HEK293 (cell line): ENCODE measurements at regions not wholly inside any gene's neighbourhood (a gene's known extent, or its start where the extent isn't known, plus 50 kb on each side); places are given as distances from the start of the nearest gene placed in this dataset.

Experiments used
- CTCF ChIA-PET: fragments of 350-600 bp; formaldehyde crosslinking; extraction: SDS; loops from one replicate; lab custom pipeline; 2021; ENCODE audit warnings: antibody characterized with exemption; lab: Yijun Ruan, JAX
- POLR2A ChIA-PET: fragments of 300-600 bp; formaldehyde crosslinking; extraction: SDS; loops from one replicate; lab custom pipeline; 2020; ENCODE audit warnings: antibody characterized with exemption, inconsistent platforms; lab: Yijun Ruan, JAX
- H3K27ac ChIP-seq: fragments of 200-500 bp; sonication (Bioruptor generic); 2 replicates; pipeline ENCODE4 v1.5.1; 2014; ENCODE audit warnings: low read depth, low read length, control low read depth, inconsistent platforms; ENCODE audit errors: extremely low read depth
- H3K36me3 ChIP-seq, 2 experiments: fragments of 200-500 bp in 1 of 2; sonication (Bioruptor generic) in 1 of 2; 1 replicate in 1 of 2; 2 replicates in 1 of 2; pipeline ENCODE4 v1.5.1; 2014 to 2017; ENCODE audit warnings: inconsistent platforms in 2 of 2, low read length in 2 of 2; ENCODE audit not compliant: control insufficient read depth in 2 of 2, insufficient read depth in 1 of 2
- H3K4me1 ChIP-seq: fragments of 200-500 bp; sonication (Bioruptor generic); 2 replicates; pipeline ENCODE4 v1.5.1; 2014; ENCODE audit warnings: mild to moderate bottlenecking, low read length, inconsistent platforms; ENCODE audit not compliant: control insufficient read depth, insufficient read depth
- H3K4me3 ChIP-seq: 2 replicates; pipeline ENCODE4 v1.5.1; 2011; ENCODE audit warnings: low read depth, mild to moderate bottlenecking, control low read depth, low read length, moderate library complexity
- H3K9me3 ChIP-seq: fragments of 200-500 bp; sonication (Bioruptor generic); 2 replicates; pipeline ENCODE4 v1.5.1; 2014; ENCODE audit warnings: low read depth, low read length, inconsistent platforms; ENCODE audit not compliant: control insufficient read depth, insufficient read depth
- PRDM10 ChIP-seq: fragments of 450-650 bp; formaldehyde crosslinking; IDR thresholded peaks from 2 replicates; pipeline ENCODE4 v1.5.1; 2016; ENCODE audit warnings: missing biosample characterization, missing genetic modification characterization
- PRDM4 ChIP-seq: fragments of 450-650 bp; formaldehyde crosslinking; IDR thresholded peaks from 2 replicates; pipeline ENCODE4 v1.5.1; 2017; ENCODE audit warnings: missing biosample characterization, missing genetic modification characterization
- SP2 ChIP-seq: fragments of 450-650 bp; formaldehyde crosslinking; IDR thresholded peaks from 2 replicates; pipeline ENCODE4 v1.5.1; 2016; ENCODE audit warnings: missing biosample characterization, missing genetic modification characterization
- ZBTB20 ChIP-seq: fragments of 450-650 bp; formaldehyde crosslinking; IDR thresholded peaks from 2 replicates; pipeline ENCODE4 v1.5.1; 2016; ENCODE audit warnings: missing biosample characterization, missing genetic modification characterization
- ZNF2 ChIP-seq: fragments of 450-650 bp; formaldehyde crosslinking; IDR thresholded peaks from 2 replicates; pipeline ENCODE4 v1.5.1; 2016; ENCODE audit warnings: missing biosample characterization, missing genetic modification characterization
- ZNF223 ChIP-seq: fragments of 450-650 bp; formaldehyde crosslinking; IDR thresholded peaks from 2 replicates; pipeline ENCODE4 v1.5.1; 2016; ENCODE audit warnings: missing biosample characterization, missing genetic modification characterization
- ZNF239 ChIP-seq: fragments of 450-650 bp; formaldehyde crosslinking; IDR thresholded peaks from 2 replicates; pipeline ENCODE4 v1.5.1; 2016; ENCODE audit warnings: missing biosample characterization, missing genetic modification characterization
- ZNF426 ChIP-seq: fragments of 450-650 bp; formaldehyde crosslinking; IDR thresholded peaks from 2 replicates; pipeline ENCODE4 v1.5.1; 2017; ENCODE audit warnings: missing biosample characterization, missing genetic modification characterization, mild to moderate bottlenecking, inconsistent platforms, moderate library complexity
- ZNF544 ChIP-seq: fragments of 450-650 bp; formaldehyde crosslinking; IDR thresholded peaks from 2 replicates; pipeline ENCODE4 v1.5.0; 2017; ENCODE audit warnings: missing biosample characterization, missing genetic modification characterization
- ZNF596 ChIP-seq: fragments of 450-650 bp; IDR thresholded peaks from 2 replicates; pipeline ENCODE4 v1.5.0; 2018; ENCODE audit warnings: missing biosample characterization, mild to moderate bottlenecking, missing genetic modification characterization, moderate library complexity
- ZNF830 ChIP-seq: fragments of 450-650 bp; IDR thresholded peaks from 2 replicates; pipeline ENCODE4 v1.5.0; 2018; ENCODE audit warnings: missing biosample characterization, missing genetic modification characterization, low read depth, mild to moderate bottlenecking, moderate library complexity
- TF ChIP-seq, protein P1 (sequence below): fragments of 450-650 bp; formaldehyde crosslinking; IDR thresholded peaks from 2 replicates; pipeline ENCODE4 v1.5.1; 2016; ENCODE audit warnings: missing biosample characterization, missing genetic modification characterization
- TF ChIP-seq, protein P2 (sequence below): fragments of 450-650 bp; formaldehyde crosslinking; IDR thresholded peaks from 2 replicates; pipeline ENCODE4 v1.5.1; 2017; ENCODE audit warnings: missing biosample characterization, mild to moderate bottlenecking, missing genetic modification characterization, moderate library complexity
- TF ChIP-seq, protein P3 (sequence below): fragments of 450-650 bp; formaldehyde crosslinking; IDR thresholded peaks from 2 replicates; pipeline ENCODE4 v1.5.0; 2017; ENCODE audit warnings: missing biosample characterization, missing genetic modification characterization, borderline replicate concordance

DNA sequence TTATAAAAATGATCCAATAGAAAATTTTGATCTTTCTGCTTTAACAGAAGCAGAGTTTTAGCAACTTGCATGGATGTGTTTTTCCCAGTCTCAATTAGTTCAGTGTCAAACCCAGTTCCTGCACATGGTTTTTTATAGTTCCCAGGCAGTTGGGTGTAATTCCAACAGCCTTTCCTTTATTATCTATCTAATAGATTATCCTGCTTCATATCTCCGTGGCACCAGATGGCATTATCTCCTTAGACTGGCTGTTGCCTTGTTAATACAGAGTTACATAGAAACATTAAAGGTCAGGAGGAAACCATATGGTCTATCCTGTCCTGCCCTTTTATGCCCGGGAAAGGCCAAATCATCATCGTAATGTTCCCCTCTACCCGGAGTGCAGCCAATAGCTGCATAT lies 400.9 kb upstream of the SMIM21 start:
- Histone ChIP-seq H3K4me3 (no peak overlapping the region), H3K36me3 (no peaks in the 10 kb centered on the region), H3K9me3 (no peaks in the 10 kb centered on the region), H3K4me1 (no peaks in the 10 kb centered on the region), H3K27ac (no peak overlapping the region)
- POLR2A ChIA-PET = no interaction called here
- TF ChIP-seq, protein P1, sequence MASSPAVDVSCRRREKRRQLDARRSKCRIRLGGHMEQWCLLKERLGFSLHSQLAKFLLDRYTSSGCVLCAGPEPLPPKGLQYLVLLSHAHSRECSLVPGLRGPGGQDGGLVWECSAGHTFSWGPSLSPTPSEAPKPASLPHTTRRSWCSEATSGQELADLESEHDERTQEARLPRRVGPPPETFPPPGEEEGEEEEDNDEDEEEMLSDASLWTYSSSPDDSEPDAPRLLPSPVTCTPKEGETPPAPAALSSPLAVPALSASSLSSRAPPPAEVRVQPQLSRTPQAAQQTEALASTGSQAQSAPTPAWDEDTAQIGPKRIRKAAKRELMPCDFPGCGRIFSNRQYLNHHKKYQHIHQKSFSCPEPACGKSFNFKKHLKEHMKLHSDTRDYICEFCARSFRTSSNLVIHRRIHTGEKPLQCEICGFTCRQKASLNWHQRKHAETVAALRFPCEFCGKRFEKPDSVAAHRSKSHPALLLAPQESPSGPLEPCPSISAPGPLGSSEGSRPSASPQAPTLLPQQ (tag by site-specific recombination) = no peak
- no peak for TF ChIP-seq ZNF830 (tag by site-specific recombination)
- CTCF ChIA-PET = no interaction called here

DNA sequence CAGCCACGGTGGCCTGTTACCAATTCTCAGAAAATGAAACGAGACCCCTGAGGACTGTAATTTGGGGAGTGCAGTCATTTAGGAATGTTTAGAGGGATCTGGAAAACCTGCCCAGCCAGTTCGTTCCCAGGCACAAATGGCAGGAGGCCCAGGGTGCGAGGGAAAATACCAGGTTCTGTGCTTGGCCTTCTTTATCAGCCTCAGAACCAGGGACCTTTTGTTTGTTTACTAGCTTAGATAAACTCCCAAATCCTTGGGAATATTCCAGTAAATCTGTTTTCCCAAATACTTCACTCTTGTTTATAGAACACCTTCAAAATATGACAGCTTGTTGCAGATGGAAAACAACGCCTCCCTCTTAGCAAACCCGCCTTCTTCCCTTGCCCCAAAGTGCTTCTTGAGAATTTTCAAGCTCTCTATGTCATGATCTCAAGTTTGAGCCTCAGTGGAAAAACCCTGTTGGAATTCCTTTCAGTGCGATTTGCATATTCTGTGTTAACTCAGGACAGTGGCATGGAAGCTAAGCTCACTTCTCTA lies 400.3 kb upstream of the SMIM21 start:
- TF ChIP-seq, protein P2, sequence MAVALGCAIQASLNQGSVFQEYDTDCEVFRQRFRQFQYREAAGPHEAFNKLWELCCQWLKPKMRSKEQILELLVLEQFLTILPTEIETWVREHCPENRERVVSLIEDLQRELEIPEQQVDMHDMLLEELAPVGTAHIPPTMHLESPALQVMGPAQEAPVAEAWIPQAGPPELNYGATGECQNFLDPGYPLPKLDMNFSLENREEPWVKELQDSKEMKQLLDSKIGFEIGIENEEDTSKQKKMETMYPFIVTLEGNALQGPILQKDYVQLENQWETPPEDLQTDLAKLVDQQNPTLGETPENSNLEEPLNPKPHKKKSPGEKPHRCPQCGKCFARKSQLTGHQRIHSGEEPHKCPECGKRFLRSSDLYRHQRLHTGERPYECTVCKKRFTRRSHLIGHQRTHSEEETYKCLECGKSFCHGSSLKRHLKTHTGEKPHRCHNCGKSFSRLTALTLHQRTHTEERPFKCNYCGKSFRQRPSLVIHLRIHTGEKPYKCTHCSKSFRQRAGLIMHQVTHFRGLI = no peak
- no peak for TF ChIP-seq ZNF2 (tag by site-specific recombination)
- TF ChIP-seq ZNF426 (tag by site-specific recombination) = no peak
- TF ChIP-seq PRDM4 (tag by site-specific recombination) = no peak
- TF ChIP-seq ZNF239 (tag by site-specific recombination) = no peak
- TF ChIP-seq PRDM10 = no peak
- no peak for TF ChIP-seq ZNF223 (tag by site-specific recombination)
- TF ChIP-seq ZNF544 (tag by site-specific recombination) = no peak
- TF ChIP-seq SP2 (tag by site-specific recombination) = no peak
- ChIA-PET CTCF (interaction anchor here (0.6 kb wide), 1 partner anchor 840 kb away, joined by 3 read pairs; no protein-coding TSS in a partner anchor), POLR2A (no interaction called here)
- Histone ChIP-seq H3K27ac (no peak overlapping the region), H3K4me1 (no peaks in the 10 kb centered on the region), H3K4me3 (no peak overlapping the region), H3K9me3 (no peaks in the 10 kb centered on the region), H3K36me3 (no peaks in the 10 kb centered on the region)

DNA sequence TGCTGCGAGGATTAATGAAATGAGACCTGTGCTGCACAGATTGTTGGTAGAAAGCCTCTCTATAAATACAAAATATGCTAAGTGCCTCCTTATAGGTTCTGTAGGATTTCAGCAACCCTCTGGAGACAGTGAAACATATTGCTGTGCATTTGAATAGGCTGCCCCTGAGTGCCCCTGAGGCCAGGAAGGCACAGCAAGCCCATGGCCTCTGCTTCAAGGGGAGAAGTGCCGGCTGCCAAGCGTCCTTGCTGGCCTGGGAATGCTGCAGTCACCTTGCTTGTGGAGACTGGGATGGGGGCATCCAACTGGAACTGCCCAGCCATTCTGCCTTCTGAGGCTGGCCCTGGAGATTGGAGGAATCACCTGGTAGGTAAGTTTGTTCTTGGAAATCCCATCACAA lies 397.2 kb upstream of the SMIM21 start:
- TF ChIP-seq ZBTB20 (tag by site-specific recombination) = no peak
- TF ChIP-seq, protein P3, sequence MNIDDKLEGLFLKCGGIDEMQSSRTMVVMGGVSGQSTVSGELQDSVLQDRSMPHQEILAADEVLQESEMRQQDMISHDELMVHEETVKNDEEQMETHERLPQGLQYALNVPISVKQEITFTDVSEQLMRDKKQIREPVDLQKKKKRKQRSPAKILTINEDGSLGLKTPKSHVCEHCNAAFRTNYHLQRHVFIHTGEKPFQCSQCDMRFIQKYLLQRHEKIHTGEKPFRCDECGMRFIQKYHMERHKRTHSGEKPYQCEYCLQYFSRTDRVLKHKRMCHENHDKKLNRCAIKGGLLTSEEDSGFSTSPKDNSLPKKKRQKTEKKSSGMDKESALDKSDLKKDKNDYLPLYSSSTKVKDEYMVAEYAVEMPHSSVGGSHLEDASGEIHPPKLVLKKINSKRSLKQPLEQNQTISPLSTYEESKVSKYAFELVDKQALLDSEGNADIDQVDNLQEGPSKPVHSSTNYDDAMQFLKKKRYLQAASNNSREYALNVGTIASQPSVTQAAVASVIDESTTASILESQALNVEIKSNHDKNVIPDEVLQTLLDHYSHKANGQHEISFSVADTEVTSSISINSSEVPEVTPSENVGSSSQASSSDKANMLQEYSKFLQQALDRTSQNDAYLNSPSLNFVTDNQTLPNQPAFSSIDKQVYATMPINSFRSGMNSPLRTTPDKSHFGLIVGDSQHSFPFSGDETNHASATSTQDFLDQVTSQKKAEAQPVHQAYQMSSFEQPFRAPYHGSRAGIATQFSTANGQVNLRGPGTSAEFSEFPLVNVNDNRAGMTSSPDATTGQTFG = no peak
- TF ChIP-seq, protein P2 = no peak
- no peak for TF ChIP-seq ZNF426 (tag by site-specific recombination)
- no peak for TF ChIP-seq ZNF596 (tag by site-specific recombination)
- Histone ChIP-seq H3K4me3 (no peak overlapping the region), H3K4me1 (no peaks in the 10 kb centered on the region), H3K36me3 (no peaks in the 10 kb centered on the region), H3K27ac (no peak overlapping the region), H3K9me3 (no peaks in the 10 kb centered on the region)
- ChIA-PET POLR2A (no interaction called here), CTCF (no interaction called here)
